Activated naive CD8-positive, alpha-beta T cell treated with anti-CD3 and anti-CD28 coated beads, Interleukin-2, amount 50 U/mL, for 24 hours (primary cell): ENCODE measurements at regions not wholly inside any gene's neighbourhood (a gene's known extent, or its start where the extent isn't known, plus 50 kb on each side); places are given as distances from the start of the nearest gene placed in this dataset.

Experiments used
- ATAC-seq: fragments of 150-1000 bp; cut with Tn5 transposase; one replicate; pipeline ENCODE4 v1.10.0; 2021
- DNase-seq: peaks from one replicate; pipeline ENCODE4 v3.0.0; 2021
- H3K27ac Mint-ChIP-seq: one replicate; pipeline ENCODE4 v1.8.0; 2021; ENCODE audit warnings: mild to moderate bottlenecking, mixed read lengths
- H3K27me3 Mint-ChIP-seq: one replicate; pipeline ENCODE4 v1.8.0; 2021; ENCODE audit warnings: mixed read lengths
- H3K36me3 Mint-ChIP-seq: one replicate; pipeline ENCODE4 v1.8.0; 2021; ENCODE audit warnings: low read depth, mixed read lengths
- H3K4me1 Mint-ChIP-seq: one replicate; pipeline ENCODE4 v1.8.0; 2021; ENCODE audit warnings: mixed read lengths
- H3K4me3 Mint-ChIP-seq: one replicate; pipeline ENCODE4 v1.8.0; 2021; ENCODE audit warnings: mild to moderate bottlenecking, moderate library complexity, mixed read lengths
- H3K9me3 Mint-ChIP-seq: one replicate; pipeline ENCODE4 v1.8.0; 2021; ENCODE audit warnings: mixed read lengths

DNA sequence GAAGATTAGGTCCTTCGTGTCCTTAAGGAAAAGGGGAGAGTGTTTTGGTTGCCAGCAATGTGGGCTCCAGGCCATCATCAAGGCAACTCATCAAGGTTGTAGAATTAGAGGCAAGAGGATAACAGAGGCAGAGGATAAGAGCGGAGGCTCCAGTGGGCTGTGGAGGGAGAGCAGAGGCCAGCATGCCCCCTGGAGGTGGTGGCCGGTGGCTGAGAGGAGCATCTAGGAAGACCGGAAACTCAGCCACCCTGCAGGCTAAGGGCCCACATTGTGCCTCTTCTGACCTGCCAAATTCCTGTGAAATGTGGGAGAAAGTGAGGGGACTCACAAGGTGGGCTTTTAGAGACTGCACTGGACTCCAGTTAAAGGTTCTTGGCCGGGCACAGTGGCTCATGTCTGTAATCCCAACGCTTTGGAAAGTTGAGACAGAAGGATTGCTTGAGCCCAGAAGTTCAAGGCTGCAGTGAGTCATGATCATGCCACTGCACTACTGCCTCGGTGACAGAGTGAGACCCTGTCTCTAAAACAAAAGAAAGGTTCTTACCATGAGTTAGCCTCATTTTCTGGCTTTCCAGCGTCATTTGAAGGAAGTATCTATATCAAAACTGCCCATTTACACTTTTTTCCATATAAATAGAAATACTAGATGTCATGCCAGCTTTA, 62.7 kb upstream of the ADORA2B start:
- DNase-seq (no peak), ATAC-seq (no peak)
- no peak overlapping the region for H3K4me3 Mint-ChIP-seq
- H3K9me3 Mint-ChIP-seq = no peaks in the 10 kb centered on the region
- no peak overlapping the region for H3K27ac Mint-ChIP-seq
- no peaks in the 10 kb centered on the region for H3K36me3 Mint-ChIP-seq
- peaks cover 20% of the 10 kb centered on the region for H3K4me1 Mint-ChIP-seq
- no peaks in the 10 kb centered on the region for H3K27me3 Mint-ChIP-seq

GRCh38 chr17:15882777-15883176, 62.2 kb upstream of the ADORA2B start:
- H3K27me3 Mint-ChIP-seq = no peaks in the 10 kb centered on the region
- DNase-seq = no peak

GRCh38 chr17:15883617-15884111, 61.3 kb upstream of the ADORA2B start:
- Mint-ChIP-seq H3K4me1 (peaks cover 22% of the 10 kb centered on the region), H3K27ac (no peak overlapping the region), H3K9me3 (no peaks in the 10 kb centered on the region), H3K27me3 (no peaks in the 10 kb centered on the region), H3K36me3 (no peaks in the 10 kb centered on the region), H3K4me3 (no peak overlapping the region)
- DNase-seq = no peak
- peak; percentile 29 for ATAC-seq

More at GRCh38 chr17:15882777-15883176, 62.2 kb upstream of the ADORA2B start:
- no peak overlapping the region for H3K27ac Mint-ChIP-seq
- peaks cover 22% of the 10 kb centered on the region for H3K4me1 Mint-ChIP-seq
- H3K36me3 Mint-ChIP-seq = no peaks in the 10 kb centered on the region
- ATAC-seq = no peak
- no peaks in the 10 kb centered on the region for H3K9me3 Mint-ChIP-seq
- H3K4me3 Mint-ChIP-seq = no peak overlapping the region

- Mint-ChIP-seq H3K27me3 (no peaks in the 10 kb centered on the region), H3K27ac (no peak overlapping the region), H3K4me1 (peaks cover 22% of the 10 kb centered on the region), H3K36me3 (no peaks in the 10 kb centered on the region), H3K9me3 (no peaks in the 10 kb centered on the region), H3K4me3 (no peak overlapping the region)
- no peak for DNase-seq
- no peak for ATAC-seq
Observed at GRCh38 chr17:15884731-15885130, 60.2 kb upstream of the ADORA2B start.

- Mint-ChIP-seq H3K36me3 (no peaks in the 10 kb centered on the region), H3K9me3 (no peaks in the 10 kb centered on the region), H3K4me1 (peaks cover 22% of the 10 kb centered on the region), H3K27ac (peak overlapping the region; percentile 19), H3K4me3 (no peak overlapping the region), H3K27me3 (no peaks in the 10 kb centered on the region)
- DNase-seq (no peak), ATAC-seq (peak; percentile 56)
Observed at GRCh38 chr17:15885770-15886169, 59.2 kb upstream of the ADORA2B start.

GRCh38 chr17:15886221-15886620, 58.7 kb upstream of the ADORA2B start:
- Mint-ChIP-seq H3K27ac (peak overlapping the region; percentile 19), H3K36me3 (no peaks in the 10 kb centered on the region), H3K9me3 (no peaks in the 10 kb centered on the region), H3K4me1 (peaks cover 22% of the 10 kb centered on the region), H3K27me3 (no peaks in the 10 kb centered on the region), H3K4me3 (no peak overlapping the region)
- ATAC-seq = no peak
- DNase-seq = no peak

GRCh38 chr17:15886804-15887203, 58.1 kb upstream of the ADORA2B start:
- H3K27ac Mint-ChIP-seq = no peak overlapping the region
- H3K4me3 Mint-ChIP-seq = no peak overlapping the region

GRCh38 chr17:15888436-15888835, 56.5 kb upstream of the ADORA2B start:
- Mint-ChIP-seq H3K36me3 (no peaks in the 10 kb centered on the region), H3K4me3 (no peak overlapping the region), H3K27me3 (no peaks in the 10 kb centered on the region), H3K4me1 (peaks cover 22% of the 10 kb centered on the region), H3K27ac (no peak overlapping the region), H3K9me3 (no peaks in the 10 kb centered on the region)
- DNase-seq (no peak), ATAC-seq (no peak)

More at GRCh38 chr17:15886804-15887203, 58.1 kb upstream of the ADORA2B start:
- no peaks in the 10 kb centered on the region for H3K27me3 Mint-ChIP-seq
- ATAC-seq (peak; percentile 16), DNase-seq (no peak)
- H3K36me3 Mint-ChIP-seq = no peaks in the 10 kb centered on the region
- H3K4me1 Mint-ChIP-seq = peaks cover 22% of the 10 kb centered on the region
- no peaks in the 10 kb centered on the region for H3K9me3 Mint-ChIP-seq

- no peak for DNase-seq
- H3K4me1 Mint-ChIP-seq = peaks cover 20% of the 10 kb centered on the region
- H3K27me3 Mint-ChIP-seq = no peaks in the 10 kb centered on the region
- no peak for ATAC-seq
- no peak overlapping the region for H3K4me3 Mint-ChIP-seq
- H3K9me3 Mint-ChIP-seq = no peaks in the 10 kb centered on the region
- no peak overlapping the region for H3K27ac Mint-ChIP-seq
- no peaks in the 10 kb centered on the region for H3K36me3 Mint-ChIP-seq
Observed at GRCh38 chr17:15890279-15890892, 54.5 kb upstream of the ADORA2B start.

- no peaks in the 10 kb centered on the region for H3K36me3 Mint-ChIP-seq
- H3K9me3 Mint-ChIP-seq = no peaks in the 10 kb centered on the region
- ATAC-seq = no peak
- no peaks in the 10 kb centered on the region for H3K27me3 Mint-ChIP-seq
- no peak overlapping the region for H3K4me3 Mint-ChIP-seq
- H3K27ac Mint-ChIP-seq = no peak overlapping the region
- no peak for DNase-seq
- H3K4me1 Mint-ChIP-seq = peaks cover 11% of the 10 kb centered on the region
Observed at GRCh38 chr17:15891318-15891717, 53.6 kb upstream of the ADORA2B start.

- ATAC-seq (no peak), DNase-seq (no peak)
- H3K4me1 Mint-ChIP-seq = peaks cover 7% of the 10 kb centered on the region
- H3K27ac Mint-ChIP-seq = no peak overlapping the region
- H3K27me3 Mint-ChIP-seq = no peaks in the 10 kb centered on the region
- no peaks in the 10 kb centered on the region for H3K9me3 Mint-ChIP-seq
- H3K4me3 Mint-ChIP-seq = no peak overlapping the region
- H3K36me3 Mint-ChIP-seq = no peaks in the 10 kb centered on the region
Observed at GRCh38 chr17:15892244-15892643, 52.7 kb upstream of the ADORA2B start.

DNA sequence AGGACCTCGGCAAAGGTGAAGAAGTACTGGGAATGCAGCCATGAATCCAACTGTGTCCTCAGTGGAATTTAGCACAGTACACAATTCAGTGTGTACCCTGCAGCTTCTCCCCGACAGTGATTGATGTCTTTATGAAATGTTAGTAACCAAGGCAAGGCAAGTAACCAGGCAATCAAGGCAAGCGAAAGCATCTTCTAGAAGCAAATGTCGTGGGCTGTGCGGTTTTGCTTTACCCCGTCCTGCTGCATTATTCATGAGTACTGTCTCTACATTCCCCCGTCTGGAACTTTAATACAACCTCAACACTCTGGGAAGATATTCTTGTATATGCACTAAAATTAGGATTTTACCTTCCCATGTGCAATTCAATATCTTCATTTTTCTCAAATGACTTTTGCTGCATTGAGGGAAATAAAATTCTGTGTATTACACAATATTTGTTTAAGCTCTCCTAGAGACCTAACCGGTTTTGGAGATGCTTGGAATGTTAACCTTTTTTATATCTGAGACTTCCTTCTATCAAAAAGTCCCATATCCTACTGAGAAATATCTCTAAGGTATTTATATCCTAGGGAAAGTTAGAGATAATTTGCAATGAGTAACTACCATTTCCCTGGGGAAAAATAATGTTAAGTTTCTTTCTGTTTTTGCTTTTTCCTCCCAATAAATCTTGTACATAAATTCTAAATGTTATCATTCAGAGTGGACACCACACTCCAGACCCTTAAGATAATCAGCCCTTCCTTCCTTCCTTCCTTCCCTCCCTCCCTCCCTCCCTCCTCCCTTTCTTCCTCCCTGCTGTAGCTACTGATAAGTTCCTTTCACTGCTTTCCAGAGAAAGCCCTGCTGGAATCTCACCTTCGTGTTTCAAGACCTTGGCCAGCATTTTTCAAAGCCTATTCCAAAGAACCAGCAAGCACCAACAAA, 51.9 kb upstream of the ADORA2B start:
- Mint-ChIP-seq H3K4me3 (no peak overlapping the region), H3K9me3 (no peaks in the 10 kb centered on the region), H3K27me3 (no peaks in the 10 kb centered on the region), H3K4me1 (peaks cover 12% of the 10 kb centered on the region), H3K36me3 (no peaks in the 10 kb centered on the region), H3K27ac (no peak overlapping the region)
- ATAC-seq (no peak), DNase-seq (no peak)

DNA sequence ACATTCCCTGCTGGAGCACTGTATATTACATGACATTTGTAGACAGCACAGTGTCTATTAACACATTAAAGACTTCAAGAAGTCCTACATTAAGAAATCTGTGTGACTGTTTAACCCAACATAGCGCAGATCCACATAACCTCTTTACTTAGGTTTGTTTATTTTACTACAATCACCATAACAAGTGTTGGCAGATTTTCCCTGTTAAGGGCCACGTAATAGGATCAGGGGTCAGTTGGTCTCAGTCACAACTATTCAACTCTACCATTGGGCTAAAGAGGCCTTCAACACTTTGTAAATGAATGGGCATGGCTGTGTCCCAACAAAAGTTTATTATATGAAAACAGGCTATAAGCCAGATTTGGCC, 51.3 kb upstream of the ADORA2B start:
- Mint-ChIP-seq H3K9me3 (no peaks in the 10 kb centered on the region), H3K4me1 (peaks cover 13% of the 10 kb centered on the region), H3K27me3 (no peaks in the 10 kb centered on the region), H3K27ac (no peak overlapping the region), H3K4me3 (no peak overlapping the region), H3K36me3 (no peaks in the 10 kb centered on the region)
- ATAC-seq = no peak
- DNase-seq = no peak

GRCh38 chr17:15894258-15894657, 50.7 kb upstream of the ADORA2B start:
- H3K4me1 Mint-ChIP-seq = peaks cover 13% of the 10 kb centered on the region
- H3K4me3 Mint-ChIP-seq = no peak overlapping the region
- H3K36me3 Mint-ChIP-seq = no peaks in the 10 kb centered on the region
- no peak overlapping the region for H3K27ac Mint-ChIP-seq
- no peaks in the 10 kb centered on the region for H3K9me3 Mint-ChIP-seq
- no peaks in the 10 kb centered on the region for H3K27me3 Mint-ChIP-seq
- DNase-seq (no peak), ATAC-seq (no peak)
